ENCODE measurements at regions not wholly inside any gene's neighbourhood (a gene's known extent, or its start where the extent isn't known, plus 50 kb on each side); places are given as distances from the start of the nearest gene placed in this dataset.
"Not testable (repeated sequence)": the region's sequence is repeated elsewhere in the genome, so short reads cannot be mapped to it uniquely, and the experiment has no call there.

DNA sequence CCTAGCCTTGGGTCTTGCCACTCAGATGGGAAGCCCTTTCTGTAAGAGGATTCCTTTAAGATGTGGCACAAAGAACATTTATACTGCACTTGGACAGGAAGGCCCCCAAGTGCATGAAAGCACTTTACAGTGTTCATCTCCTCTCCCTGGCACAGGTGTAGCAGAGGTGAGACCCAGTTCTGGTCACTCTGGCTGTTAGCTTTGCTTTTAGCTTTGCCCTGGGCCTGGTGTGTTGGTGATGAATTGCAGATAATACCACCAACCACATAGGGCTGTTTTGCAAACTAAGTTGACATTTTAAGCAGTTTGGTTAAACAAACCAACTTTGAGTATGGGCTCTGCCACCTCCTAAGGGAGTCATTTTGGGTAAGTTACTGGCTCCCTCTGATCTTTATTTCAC, 296.3 kb downstream of the BCL2L11 start:
- H3K9me3 Mint-ChIP-seq; H3K27me3 Mint-ChIP-seq (ENCODE audit: low read depth); intact Hi-C loops (cut with micrococcal nuclease); H3K4me3 Mint-ChIP-seq (ENCODE audit: low read depth); DNase-seq (ENCODE audit: low spot score); H3K27ac Mint-ChIP-seq; H3K36me3 Mint-ChIP-seq (ENCODE audit: low read depth): not testable (repeated sequence)
- peaks cover 23% of the 10 kb centered on the region for H3K4me1 Mint-ChIP-seq (ENCODE audit: low read depth)

DNA sequence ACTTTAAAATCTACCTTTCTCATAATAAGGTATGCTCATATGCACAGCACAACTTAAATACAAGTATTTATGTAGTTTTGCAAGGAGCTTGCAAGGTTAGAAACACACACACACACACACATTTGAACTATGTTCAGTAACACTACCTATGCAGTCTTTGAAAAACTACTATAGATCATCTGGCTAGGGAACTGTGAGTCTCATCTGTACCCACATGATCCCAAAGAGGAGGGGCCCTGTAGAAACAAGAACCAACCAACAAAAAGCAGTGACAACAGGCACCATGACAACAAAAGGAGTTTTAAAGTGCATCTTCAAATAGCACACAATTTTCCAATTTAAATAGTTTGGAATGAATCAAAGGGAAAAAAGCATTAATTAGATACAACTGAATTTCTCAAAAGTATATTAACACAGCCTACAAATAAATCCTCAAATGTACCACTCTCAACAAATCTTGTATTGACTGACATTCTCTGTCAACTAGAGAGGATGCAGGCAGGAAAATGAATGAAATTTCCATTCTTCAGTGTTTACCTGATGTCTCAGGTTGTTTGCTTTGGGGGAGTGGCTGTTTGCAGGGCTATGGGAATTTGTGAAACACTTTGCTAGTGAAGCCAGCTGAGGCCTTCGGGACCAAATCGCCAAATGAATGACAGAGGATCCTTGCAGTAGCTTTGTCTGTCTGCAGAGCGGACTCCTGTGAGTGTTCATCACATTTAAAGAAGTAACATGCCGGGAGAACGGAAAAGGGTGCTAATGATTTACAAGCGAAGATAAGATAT, 297.6 kb downstream of the BCL2L11 start:
- not testable (repeated sequence) for DNase-seq (ENCODE audit: low spot score); H3K27me3 Mint-ChIP-seq (ENCODE audit: low read depth)

DNA sequence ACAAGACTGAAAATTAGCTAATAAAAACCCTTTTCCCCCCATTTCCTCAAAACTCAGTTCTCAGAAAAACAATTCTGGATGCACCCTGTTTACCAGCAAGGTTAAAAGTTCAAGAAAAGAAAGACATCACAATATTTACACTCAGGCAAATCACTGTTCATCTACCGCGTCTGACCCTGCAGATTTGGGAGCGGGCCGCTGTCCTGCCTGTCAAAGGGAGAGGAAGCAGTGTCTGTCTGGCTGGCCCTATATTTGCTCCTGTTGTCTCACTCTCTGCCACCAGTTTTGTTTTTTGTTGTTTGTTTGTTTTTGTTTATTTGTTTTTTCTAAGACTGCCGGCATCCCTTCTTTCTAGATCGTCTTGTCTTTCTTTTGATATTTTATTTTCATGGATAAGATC, 299.4 kb downstream of the BCL2L11 start:
- intact Hi-C loops (cut with micrococcal nuclease); H3K4me3 Mint-ChIP-seq (ENCODE audit: low read depth); H3K27ac Mint-ChIP-seq; H3K27me3 Mint-ChIP-seq (ENCODE audit: low read depth); H3K36me3 Mint-ChIP-seq (ENCODE audit: low read depth); DNase-seq (ENCODE audit: low spot score); H3K9me3 Mint-ChIP-seq: not testable (repeated sequence)
- peaks cover 14% of the 10 kb centered on the region for H3K4me1 Mint-ChIP-seq (ENCODE audit: low read depth)

More for the DNA sequence above, 297.6 kb downstream of the BCL2L11 start:
- H3K4me3 Mint-ChIP-seq (ENCODE audit: low read depth); H3K36me3 Mint-ChIP-seq (ENCODE audit: low read depth); H3K9me3 Mint-ChIP-seq; intact Hi-C loops (cut with micrococcal nuclease); H3K27ac Mint-ChIP-seq: not testable (repeated sequence)
- H3K4me1 Mint-ChIP-seq (ENCODE audit: low read depth), result peaks cover 19% of the 10 kb centered on the region

GRCh38 chr2:111420835-111421234, 300.1 kb downstream of the BCL2L11 start:
- H3K27me3 Mint-ChIP-seq (ENCODE audit: low read depth); intact Hi-C loops (cut with micrococcal nuclease); DNase-seq (ENCODE audit: low spot score); H3K4me3 Mint-ChIP-seq (ENCODE audit: low read depth); H3K36me3 Mint-ChIP-seq (ENCODE audit: low read depth); H3K27ac Mint-ChIP-seq; H3K9me3 Mint-ChIP-seq: not testable (repeated sequence)
- H3K4me1 Mint-ChIP-seq (ENCODE audit: low read depth), result peaks cover 19% of the 10 kb centered on the region

- H3K27ac Mint-ChIP-seq; H3K27me3 Mint-ChIP-seq (ENCODE audit: low read depth); intact Hi-C loops (cut with micrococcal nuclease); H3K4me3 Mint-ChIP-seq (ENCODE audit: low read depth); DNase-seq (ENCODE audit: low spot score); H3K36me3 Mint-ChIP-seq (ENCODE audit: low read depth); H3K9me3 Mint-ChIP-seq: not testable (repeated sequence)
- peaks cover 21% of the 10 kb centered on the region for H3K4me1 Mint-ChIP-seq (ENCODE audit: low read depth)
These were observed 301.2 kb downstream of the BCL2L11 start for GRCh38 chr2:111421949-111422348.

DNA sequence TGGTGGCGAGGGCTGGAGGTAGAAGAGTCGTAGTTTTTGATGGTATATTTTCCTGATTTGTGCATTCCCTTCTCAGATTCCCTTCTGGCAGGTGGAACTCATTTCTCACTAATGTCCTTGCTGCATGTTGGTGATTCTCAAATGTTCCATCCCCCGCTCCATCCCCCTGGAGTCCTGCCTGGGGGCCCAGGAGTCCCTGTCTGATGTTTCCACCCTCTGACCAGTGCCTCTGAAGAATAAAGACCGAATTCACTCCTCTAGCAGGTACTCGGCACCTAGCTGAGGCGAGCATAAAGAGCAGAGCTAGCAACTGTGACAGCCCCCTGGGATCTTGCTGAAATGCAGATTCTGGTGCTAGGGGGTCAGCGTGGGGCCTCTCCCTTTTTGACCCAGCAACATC, 301.8 kb downstream of the BCL2L11 start:
- H3K4me3 Mint-ChIP-seq (ENCODE audit: low read depth); H3K27me3 Mint-ChIP-seq (ENCODE audit: low read depth); intact Hi-C loops (cut with micrococcal nuclease); H3K9me3 Mint-ChIP-seq; DNase-seq (ENCODE audit: low spot score): not testable (repeated sequence)
- H3K36me3 Mint-ChIP-seq (ENCODE audit: low read depth), result peaks cover 12% of the 10 kb centered on the region
- peak overlapping the region; percentile 46 for H3K27ac Mint-ChIP-seq
- peaks cover 22% of the 10 kb centered on the region for H3K4me1 Mint-ChIP-seq (ENCODE audit: low read depth)

DNA sequence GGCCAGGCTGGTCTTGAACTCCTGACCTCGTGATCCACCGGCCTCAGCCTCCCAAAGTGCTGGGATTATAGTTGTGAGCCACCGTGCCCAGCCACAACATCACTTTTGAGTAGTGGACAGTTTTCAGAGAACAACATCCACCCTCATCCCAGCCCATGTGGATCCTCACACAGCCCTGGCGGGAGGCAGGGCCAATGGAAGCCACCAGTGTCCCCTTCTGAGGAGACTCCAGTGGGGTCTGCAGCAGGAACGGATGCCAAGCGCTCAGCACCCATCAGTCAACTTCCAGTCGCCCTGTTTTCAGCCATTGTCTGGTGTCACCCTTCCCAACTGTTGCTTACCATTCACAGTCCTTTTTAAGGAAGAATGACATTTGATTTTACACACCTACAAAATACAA, 302.5 kb downstream of the BCL2L11 start:
- DNase-seq (ENCODE audit: low spot score); H3K4me3 Mint-ChIP-seq (ENCODE audit: low read depth); intact Hi-C loops (cut with micrococcal nuclease); H3K9me3 Mint-ChIP-seq; H3K27me3 Mint-ChIP-seq (ENCODE audit: low read depth); H3K27ac Mint-ChIP-seq: not testable (repeated sequence)
- peaks cover 20% of the 10 kb centered on the region for H3K4me1 Mint-ChIP-seq (ENCODE audit: low read depth)
- peaks cover 16% of the 10 kb centered on the region for H3K36me3 Mint-ChIP-seq (ENCODE audit: low read depth)

- intact Hi-C loops (cut with micrococcal nuclease); H3K4me3 Mint-ChIP-seq (ENCODE audit: low read depth); H3K27me3 Mint-ChIP-seq (ENCODE audit: low read depth); H3K9me3 Mint-ChIP-seq; H3K27ac Mint-ChIP-seq; DNase-seq (ENCODE audit: low spot score): not testable (repeated sequence)
- Mint-ChIP-seq H3K36me3 (ENCODE audit: low read depth) (peaks cover 25% of the 10 kb centered on the region), H3K4me1 (ENCODE audit: low read depth) (peaks cover 28% of the 10 kb centered on the region)
These were observed 303.5 kb downstream of the BCL2L11 start for GRCh38 chr2:111424176-111424575.

DNA sequence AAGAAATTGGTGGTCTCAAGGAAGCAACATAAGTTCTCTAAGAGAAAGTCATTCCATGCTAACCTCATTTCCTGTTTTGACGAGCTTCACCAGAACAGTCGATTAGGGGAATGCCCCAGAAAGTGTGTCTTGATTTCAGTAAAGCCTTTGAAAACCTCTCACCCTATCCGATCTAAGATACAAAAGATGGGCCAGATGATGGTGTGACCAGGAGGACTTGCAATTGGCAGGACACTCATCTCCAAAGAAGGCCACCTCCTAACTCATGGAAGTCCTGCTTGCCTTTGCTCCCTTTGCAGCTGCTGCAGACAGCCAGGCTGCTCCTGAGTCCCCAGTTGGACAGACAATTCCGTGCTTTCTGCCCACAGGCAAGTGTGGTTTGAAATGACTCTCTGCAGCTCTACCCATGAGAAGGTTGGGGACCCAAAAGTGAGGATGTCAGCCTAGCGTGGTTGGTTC, 304.2 kb downstream of the BCL2L11 start:
- peak; percentile 40 for DNase-seq (ENCODE audit: low spot score)
- H3K4me3 Mint-ChIP-seq (ENCODE audit: low read depth); H3K9me3 Mint-ChIP-seq; intact Hi-C loops (cut with micrococcal nuclease); H3K27me3 Mint-ChIP-seq (ENCODE audit: low read depth): not testable (repeated sequence)
- Mint-ChIP-seq H3K36me3 (ENCODE audit: low read depth) (peaks cover 27% of the 10 kb centered on the region), H3K4me1 (ENCODE audit: low read depth) (peaks cover 30% of the 10 kb centered on the region), H3K27ac (peak overlapping the region; percentile 90)

DNA sequence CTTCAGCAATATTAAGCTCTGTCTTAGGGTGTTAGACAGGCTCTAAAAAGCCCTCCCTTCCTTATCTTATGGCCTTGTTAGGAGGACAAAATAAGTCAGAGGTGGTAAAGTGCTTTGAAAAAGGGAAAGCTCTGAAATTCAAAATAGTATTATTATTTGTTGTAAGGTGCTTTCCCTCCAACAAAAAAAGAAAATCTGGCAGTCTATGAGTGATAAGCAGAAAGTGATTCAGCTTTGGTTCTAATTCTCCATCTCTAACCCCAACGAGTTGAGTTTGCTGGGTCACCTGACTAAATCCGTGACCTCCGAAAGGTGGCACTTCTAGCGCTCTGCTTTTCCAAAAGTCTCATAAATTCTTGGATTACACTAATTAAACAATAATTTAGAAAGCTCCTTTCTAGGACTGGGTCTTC, 305.1 kb downstream of the BCL2L11 start:
- DNase-seq (ENCODE audit: low spot score), result not testable (repeated sequence)

DNA sequence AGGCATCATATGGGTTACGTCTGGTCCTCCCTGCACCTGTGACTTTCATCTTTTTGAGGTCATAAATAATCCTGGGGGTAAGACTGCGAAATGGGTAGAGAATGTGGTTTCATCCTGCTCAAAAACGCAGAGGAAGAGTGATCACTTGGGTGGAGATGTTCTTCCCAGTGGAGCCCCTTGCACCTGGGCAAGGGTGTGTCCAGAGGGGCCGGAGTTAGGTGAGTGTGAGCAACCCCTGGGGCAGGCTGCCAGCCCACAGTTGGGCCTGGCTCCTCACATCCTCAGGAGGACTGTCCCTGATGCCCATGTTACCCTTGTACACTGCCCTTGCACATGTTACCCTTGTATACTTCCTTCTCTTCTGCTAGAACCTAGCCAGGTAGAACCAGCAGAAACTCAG, 306.6 kb downstream of the BCL2L11 start:
- H3K9me3 Mint-ChIP-seq; intact Hi-C loops (cut with micrococcal nuclease); DNase-seq (ENCODE audit: low spot score); H3K27me3 Mint-ChIP-seq (ENCODE audit: low read depth); H3K4me3 Mint-ChIP-seq (ENCODE audit: low read depth): not testable (repeated sequence)
- Mint-ChIP-seq H3K4me1 (ENCODE audit: low read depth) (peaks cover 35% of the 10 kb centered on the region), H3K27ac (peak overlapping the region; percentile 28), H3K36me3 (ENCODE audit: low read depth) (peaks cover 27% of the 10 kb centered on the region)

More for the DNA sequence above, 305.1 kb downstream of the BCL2L11 start:
- H3K4me3 Mint-ChIP-seq (ENCODE audit: low read depth); H3K27me3 Mint-ChIP-seq (ENCODE audit: low read depth); intact Hi-C loops (cut with micrococcal nuclease); H3K9me3 Mint-ChIP-seq: not testable (repeated sequence)
- Mint-ChIP-seq H3K36me3 (ENCODE audit: low read depth) (peaks cover 24% of the 10 kb centered on the region), H3K27ac (peak overlapping the region; percentile 38), H3K4me1 (ENCODE audit: low read depth) (peaks cover 29% of the 10 kb centered on the region)

DNA sequence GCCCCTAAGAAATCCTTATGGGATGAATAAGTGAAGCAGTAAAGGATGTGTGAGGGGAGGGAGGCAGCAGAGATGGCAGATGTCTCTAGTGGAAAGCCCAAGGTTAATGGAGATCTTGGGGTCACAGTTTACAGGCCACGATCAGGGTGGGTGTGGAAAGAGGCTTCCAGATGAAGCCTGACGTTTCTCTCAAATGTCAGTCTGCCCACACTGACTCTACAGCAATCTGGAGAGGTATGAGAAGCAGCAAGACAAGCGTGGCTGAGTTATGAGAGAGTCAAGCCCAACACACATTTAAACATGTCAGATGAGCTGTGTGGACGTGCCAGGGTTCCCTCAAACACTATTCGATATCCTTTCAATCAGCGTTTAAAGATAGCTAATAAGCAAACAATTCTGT, 308.2 kb downstream of the BCL2L11 start:
- intact Hi-C loops (cut with micrococcal nuclease); H3K27me3 Mint-ChIP-seq (ENCODE audit: low read depth); H3K9me3 Mint-ChIP-seq; DNase-seq (ENCODE audit: low spot score): not testable (repeated sequence)
- H3K4me3 Mint-ChIP-seq (ENCODE audit: low read depth), result peak overlapping the region; percentile 13
- H3K36me3 Mint-ChIP-seq (ENCODE audit: low read depth), result peaks cover 29% of the 10 kb centered on the region
- H3K4me1 Mint-ChIP-seq (ENCODE audit: low read depth), result peaks cover 41% of the 10 kb centered on the region
- H3K27ac Mint-ChIP-seq, result peak overlapping the region; percentile 80

GRCh38 chr2:111429353-111429752, 308.6 kb downstream of the BCL2L11 start:
- H3K9me3 Mint-ChIP-seq; intact Hi-C loops (cut with micrococcal nuclease); H3K27me3 Mint-ChIP-seq (ENCODE audit: low read depth); DNase-seq (ENCODE audit: low spot score): not testable (repeated sequence)
- Mint-ChIP-seq H3K4me3 (ENCODE audit: low read depth) (peak overlapping the region; percentile 13), H3K4me1 (ENCODE audit: low read depth) (peaks cover 41% of the 10 kb centered on the region), H3K27ac (peak overlapping the region; percentile 80), H3K36me3 (ENCODE audit: low read depth) (peaks cover 29% of the 10 kb centered on the region)
